Fibroblast of the aortic adventitia (primary cell): ENCODE measurements at regions not wholly inside any gene's neighbourhood (a gene's known extent, or its start where the extent isn't known, plus 50 kb on each side); places are given as distances from the start of the nearest gene placed in this dataset.

Source experiments
- DNase-seq: peaks from one replicate; pipeline ENCODE4 v3.0.0-alpha.2; 2010; ENCODE audit warnings: low read depth
- H3K4me3 ChIP-seq: 2 replicates; pipeline ENCODE4 v1.5.1; 2011; ENCODE audit warnings: low read depth, mild to moderate bottlenecking, control low read depth, low read length, moderate library complexity
- TF ChIP-seq, protein P1 (sequence below): IDR thresholded peaks from 2 replicates; pipeline ENCODE4 v1.5.1; 2011; ENCODE audit warnings: mild to moderate bottlenecking, low read length, control low read depth, inconsistent platforms; ENCODE audit not compliant: insufficient read depth

DNA sequence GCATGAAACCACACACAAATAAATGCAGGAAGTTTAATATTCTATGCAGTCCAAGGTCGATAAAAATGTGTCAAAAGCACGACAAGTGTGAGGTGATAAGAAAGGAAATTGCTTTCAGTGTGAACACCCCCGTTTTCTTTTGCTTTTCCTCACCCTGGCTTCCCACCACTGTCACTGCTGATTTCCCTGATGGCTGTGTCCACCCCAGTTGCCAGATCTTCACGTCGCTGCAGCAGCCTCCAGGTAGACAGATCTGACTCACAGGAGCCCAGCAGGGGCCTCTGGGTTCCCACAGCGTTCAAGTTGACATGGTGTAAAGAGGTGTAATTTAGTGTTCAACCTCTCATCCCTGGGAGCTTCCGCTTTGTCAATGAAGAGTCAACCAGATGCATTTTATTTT is 128.0 kb upstream of the TACR1 start:
- no peak overlapping the region for H3K4me3 ChIP-seq
- TF ChIP-seq, protein P1, sequence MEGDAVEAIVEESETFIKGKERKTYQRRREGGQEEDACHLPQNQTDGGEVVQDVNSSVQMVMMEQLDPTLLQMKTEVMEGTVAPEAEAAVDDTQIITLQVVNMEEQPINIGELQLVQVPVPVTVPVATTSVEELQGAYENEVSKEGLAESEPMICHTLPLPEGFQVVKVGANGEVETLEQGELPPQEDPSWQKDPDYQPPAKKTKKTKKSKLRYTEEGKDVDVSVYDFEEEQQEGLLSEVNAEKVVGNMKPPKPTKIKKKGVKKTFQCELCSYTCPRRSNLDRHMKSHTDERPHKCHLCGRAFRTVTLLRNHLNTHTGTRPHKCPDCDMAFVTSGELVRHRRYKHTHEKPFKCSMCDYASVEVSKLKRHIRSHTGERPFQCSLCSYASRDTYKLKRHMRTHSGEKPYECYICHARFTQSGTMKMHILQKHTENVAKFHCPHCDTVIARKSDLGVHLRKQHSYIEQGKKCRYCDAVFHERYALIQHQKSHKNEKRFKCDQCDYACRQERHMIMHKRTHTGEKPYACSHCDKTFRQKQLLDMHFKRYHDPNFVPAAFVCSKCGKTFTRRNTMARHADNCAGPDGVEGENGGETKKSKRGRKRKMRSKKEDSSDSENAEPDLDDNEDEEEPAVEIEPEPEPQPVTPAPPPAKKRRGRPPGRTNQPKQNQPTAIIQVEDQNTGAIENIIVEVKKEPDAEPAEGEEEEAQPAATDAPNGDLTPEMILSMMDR: no peak
- no peak for DNase-seq

DNA sequence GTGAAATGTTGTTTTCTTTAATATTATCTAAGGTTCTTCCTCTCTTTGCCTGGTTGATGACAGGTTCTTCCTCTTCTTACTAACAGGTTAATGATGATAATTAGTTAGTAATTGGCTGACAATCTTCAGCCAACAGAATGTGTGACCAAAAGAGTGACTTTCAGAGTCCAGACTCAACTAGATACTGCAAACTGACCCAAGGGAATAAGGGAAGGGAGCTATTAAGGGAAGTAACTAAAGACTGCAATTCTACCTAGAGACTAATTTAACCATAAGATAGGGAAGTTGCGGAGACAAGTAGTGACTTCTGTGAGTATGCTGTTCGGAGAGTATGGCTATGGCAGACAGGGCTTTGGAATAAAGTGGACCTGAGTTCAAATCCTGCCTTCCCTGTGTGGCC is 127.3 kb upstream of the TACR1 start:
- H3K4me3 ChIP-seq: no peak overlapping the region
- no peak for DNase-seq
- TF ChIP-seq, protein P1: no peak

DNA sequence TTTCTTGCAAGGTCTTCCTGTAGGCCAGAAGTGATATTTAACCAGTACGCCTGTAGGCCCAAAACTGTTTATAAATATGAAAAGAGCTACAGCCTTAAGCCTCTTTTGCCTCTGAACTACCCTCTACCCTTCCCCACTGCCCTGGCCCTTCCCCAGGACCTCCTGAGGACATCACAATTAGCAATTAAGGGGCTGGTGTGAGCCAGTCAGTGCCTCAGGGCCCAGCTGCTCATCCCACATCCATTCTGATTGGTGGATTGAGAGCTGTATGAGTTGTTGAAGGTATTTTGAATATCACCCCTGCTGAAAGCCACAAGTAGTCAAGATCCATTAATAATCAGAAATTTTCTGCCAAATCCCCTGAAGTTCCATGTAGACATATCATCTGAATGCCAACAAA is 126.3 kb upstream of the TACR1 start:
- TF ChIP-seq, protein P1: no peak
- no peak overlapping the region for H3K4me3 ChIP-seq
- no peak for DNase-seq

DNA sequence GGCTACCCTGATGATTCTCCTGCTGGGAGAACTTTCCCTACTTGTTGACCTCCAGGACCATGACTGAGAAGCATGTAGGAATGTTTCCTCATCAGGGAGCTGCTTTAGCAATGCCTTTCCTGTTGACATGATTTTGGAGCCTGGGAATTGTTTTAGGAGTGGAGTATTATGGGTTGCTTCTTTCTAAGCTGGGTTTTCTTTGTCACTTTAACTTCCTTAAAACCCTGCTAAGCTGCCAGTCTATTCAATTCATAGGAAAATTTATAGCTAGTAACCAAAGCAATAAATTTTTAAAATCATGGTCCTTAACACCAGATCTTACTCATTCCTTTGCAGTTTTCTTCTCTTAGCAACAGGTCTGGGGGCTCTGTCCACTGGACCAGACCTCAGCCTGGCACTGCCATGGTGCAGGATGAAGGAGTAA is 125.6 kb upstream of the TACR1 start:
- TF ChIP-seq, protein P1: no peak
- H3K4me3 ChIP-seq: no peak overlapping the region
- DNase-seq: no peak

DNA sequence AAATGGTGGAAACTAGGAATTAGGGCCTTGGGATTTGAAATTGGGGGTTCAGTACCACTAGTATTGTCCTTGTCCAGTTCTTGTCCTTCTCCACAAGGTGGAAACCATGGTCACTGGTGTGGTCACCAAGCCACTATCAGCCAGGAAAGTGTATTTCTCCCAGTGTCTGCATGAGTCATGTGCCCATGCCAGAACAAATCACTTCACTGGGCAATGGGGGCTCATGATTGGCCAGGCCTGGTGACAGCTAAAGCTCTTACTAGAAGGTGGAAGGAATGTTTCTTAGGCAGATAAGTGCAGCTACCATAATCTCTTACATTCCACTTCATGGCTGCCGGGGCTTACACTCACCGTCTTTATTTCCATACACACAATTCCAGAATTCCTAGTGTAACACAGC is 124.8 kb upstream of the TACR1 start:
- TF ChIP-seq, protein P1: no peak
- no peak for DNase-seq
- H3K4me3 ChIP-seq: no peak overlapping the region

GRCh38 chr2:75321599-75321922 is 122.2 kb upstream of the TACR1 start:
- TF ChIP-seq, protein P1: no peak

DNA sequence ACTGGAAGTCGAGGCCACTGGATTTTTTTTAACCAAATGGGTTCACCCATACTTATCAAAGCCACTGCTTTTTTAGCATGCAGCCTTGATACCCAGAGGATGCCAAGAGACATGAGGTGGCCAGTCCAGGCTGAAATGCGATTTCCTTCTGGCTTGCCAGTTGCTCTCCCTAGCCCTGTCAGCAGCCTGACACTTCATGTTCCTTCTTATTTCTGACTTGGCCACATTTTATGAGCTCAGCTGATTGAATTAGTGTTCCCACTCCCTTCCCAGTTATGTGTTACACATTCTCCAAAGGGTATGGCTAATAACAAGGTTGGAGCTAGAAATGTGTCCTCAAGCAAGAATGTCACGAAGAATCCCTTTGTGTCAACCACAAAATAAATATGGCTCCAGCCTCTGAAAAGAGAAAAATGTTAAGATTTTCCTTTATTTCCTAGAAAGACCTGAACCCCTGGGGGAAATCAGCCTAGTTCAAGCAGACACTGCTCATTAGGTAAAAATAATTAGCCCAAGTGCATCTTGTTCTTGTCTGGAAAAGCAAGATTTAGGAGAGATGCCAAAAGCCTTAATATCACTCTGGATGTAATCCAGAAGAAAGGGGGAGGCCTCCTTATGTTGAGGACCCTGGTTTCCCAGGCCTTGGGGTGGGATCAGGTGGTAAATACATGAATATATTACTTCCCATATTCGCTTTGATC is 121.7 kb upstream of the TACR1 start:
- TF ChIP-seq, protein P1: no peak
- no peak overlapping the region for H3K4me3 ChIP-seq
- no peak for DNase-seq

More at GRCh38 chr2:75321599-75321922, 122.2 kb upstream of the TACR1 start:
- H3K4me3 ChIP-seq: no peak overlapping the region
- no peak for DNase-seq
